Naive thymus-derived CD4-positive, alpha-beta T cell (primary cell): ENCODE measurements at regions not wholly inside any gene's neighbourhood (a gene's known extent, or its start where the extent isn't known, plus 50 kb on each side); places are given as distances from the start of the nearest gene placed in this dataset.

Source experiments
- ATAC-seq: fragments of 150-1000 bp; cut with Tn5 transposase; 2 replicates; pipeline ENCODE4 v1.10.0; 2021; ENCODE audit warnings: mild to moderate bottlenecking, moderate library complexity
- CTCF ChIA-PET: fragments of 350-600 bp; sonication (Branson Sonifier 250); formaldehyde crosslinking; loops from one replicate; lab custom pipeline; 2021; ENCODE audit warnings: antibody characterized with exemption; lab: Charles Lee
- POLR2A ChIA-PET: fragments of 350-600 bp; sonication (Branson Sonifier 250); formaldehyde crosslinking; loops from one replicate; lab custom pipeline; 2021; ENCODE audit warnings: antibody characterized with exemption, inconsistent platforms; lab: Charles Lee
- DNase-seq, 9 donors: peaks; one replicate each; pipeline versions ENCODE4 v3.0.0 to v3.0.0-alpha.2; 2020 to 2022; ENCODE audit warnings: mixed read lengths in 1 of 9
- H3K27ac ChIP-seq: one replicate; pipeline ENCODE4 v1.7.0; 2013; ENCODE audit warnings: mild to moderate bottlenecking, low read depth, low read length, moderate library complexity
- H3K27me3 ChIP-seq, 2 donors: one replicate each; pipeline ENCODE4 v1.7.0; 2013; ENCODE audit warnings: low read length in 2 of 2, mild to moderate bottlenecking in 2 of 2, moderate library complexity in 2 of 2; ENCODE audit not compliant: control insufficient read depth in 2 of 2, insufficient read depth in 2 of 2
- H3K36me3 ChIP-seq, 3 experiments: 1 replicate in 2 of 3; 2 replicates in 1 of 3; pipeline ENCODE4 v1.7.0; 2013; ENCODE audit warnings: low read length in 3 of 3, mild to moderate bottlenecking in 3 of 3, moderate library complexity in 1 of 3; ENCODE audit not compliant: insufficient read depth in 3 of 3, control insufficient read depth in 2 of 3
- H3K4me1 ChIP-seq, 2 donors: one replicate each; pipeline ENCODE4 v1.7.0; 2013; ENCODE audit warnings: low read length in 2 of 2, mild to moderate bottlenecking in 2 of 2, moderate library complexity in 1 of 2; ENCODE audit not compliant: control insufficient read depth in 2 of 2, insufficient read depth in 2 of 2
- H3K4me3 ChIP-seq: 2 replicates; pipeline ENCODE4 v1.7.0; 2013; ENCODE audit warnings: mild to moderate bottlenecking, low read length
- H3K9me3 ChIP-seq, 3 experiments: 1 replicate in 2 of 3; 2 replicates in 1 of 3; pipeline ENCODE4 v1.7.0; 2013; ENCODE audit warnings: low read length in 3 of 3; ENCODE audit not compliant: control insufficient read depth in 2 of 3
- H3K27ac Mint-ChIP-seq, 9 donors: one replicate each; pipeline ENCODE4 v1.8.0; 2020 to 2022; ENCODE audit warnings: mixed read lengths in 9 of 9, mild to moderate bottlenecking in 8 of 9, moderate library complexity in 5 of 9, inconsistent platforms in 2 of 9
- H3K27me3 Mint-ChIP-seq, 5 donors: one replicate each; pipeline ENCODE4 v1.8.0; 2021 to 2022; ENCODE audit warnings: mixed read lengths in 5 of 5, mild to moderate bottlenecking in 1 of 5
- H3K36me3 Mint-ChIP-seq, 5 donors: one replicate each; pipeline ENCODE4 v1.8.0; 2020 to 2022; ENCODE audit warnings: mixed read lengths in 5 of 5, mild to moderate bottlenecking in 3 of 5, inconsistent platforms in 1 of 5
- H3K4me1 Mint-ChIP-seq, 7 donors: one replicate each; pipeline ENCODE4 v1.8.0; 2020 to 2022; ENCODE audit warnings: mixed read lengths in 7 of 7, mild to moderate bottlenecking in 3 of 7, inconsistent platforms in 1 of 7
- H3K4me3 Mint-ChIP-seq, 10 donors: one replicate each; pipeline ENCODE4 v1.8.0; 2020 to 2022; ENCODE audit warnings: mild to moderate bottlenecking in 10 of 10, mixed read lengths in 10 of 10, moderate library complexity in 6 of 10, inconsistent platforms in 2 of 10
- H3K9me3 Mint-ChIP-seq, 11 donors: one replicate each; pipeline ENCODE4 v1.8.0; 2020 to 2022; ENCODE audit warnings: mixed read lengths in 11 of 11, mild to moderate bottlenecking in 4 of 11, inconsistent platforms in 1 of 11, moderate library complexity in 1 of 11
- intact Hi-C, 2 donors: fragments of 100-400 bp; cut with micrococcal nuclease; formaldehyde crosslinking; loops; one replicate each; pipeline ENCODE4 v1.15.1; 2023

DNA sequence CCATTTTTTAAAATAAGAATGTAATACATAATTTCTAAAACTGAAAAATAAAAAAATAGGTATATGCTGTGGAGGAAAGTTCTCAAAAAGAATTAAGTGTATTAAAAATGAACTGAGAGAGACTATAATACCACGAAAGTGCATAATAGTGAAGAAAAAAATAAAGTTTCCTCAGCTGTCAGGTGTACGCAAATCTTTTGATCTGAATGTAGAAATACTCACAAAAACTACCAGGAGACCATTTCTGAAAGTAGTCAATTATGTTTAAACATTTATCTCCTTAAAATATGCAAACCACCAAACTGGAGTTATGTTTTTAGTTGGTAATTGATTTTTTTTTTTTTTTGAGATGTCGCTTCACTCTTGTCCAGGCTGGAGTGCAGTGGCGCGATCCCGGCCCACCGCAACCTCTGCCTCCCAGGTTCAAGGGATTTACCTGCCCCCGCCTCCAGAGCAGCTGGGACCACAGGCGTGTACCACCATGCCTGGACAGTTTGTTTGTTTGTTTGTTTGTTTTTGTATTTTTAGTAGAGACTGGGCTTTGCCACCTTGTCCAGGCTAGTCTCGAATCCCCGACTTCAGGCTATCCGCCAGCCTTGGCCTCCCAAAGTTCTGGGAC, 1169.2 kb upstream of the B3GALT2 start:
- H3K4me1 ChIP-seq: no peaks in the 10 kb centered on the region
- Mint-ChIP-seq H3K4me3 (no peak overlapping the region), H3K4me1 (no peaks in the 10 kb centered on the region), H3K27ac (no peak overlapping the region), H3K27me3 (no peaks in the 10 kb centered on the region), H3K36me3 (no peaks in the 10 kb centered on the region), H3K9me3 (no peaks in the 10 kb centered on the region)
- no peak overlapping the region for H3K4me3 ChIP-seq
- ATAC-seq (no peak), DNase-seq (no peak)
- intact Hi-C loops: no loop called here
- ChIA-PET CTCF (no interaction called here), POLR2A (no interaction called here)
- no peaks in the 10 kb centered on the region for H3K9me3 ChIP-seq
- no peaks in the 10 kb centered on the region for H3K36me3 ChIP-seq
- H3K27me3 ChIP-seq: no peaks in the 10 kb centered on the region
- no peak overlapping the region for H3K27ac ChIP-seq

DNA sequence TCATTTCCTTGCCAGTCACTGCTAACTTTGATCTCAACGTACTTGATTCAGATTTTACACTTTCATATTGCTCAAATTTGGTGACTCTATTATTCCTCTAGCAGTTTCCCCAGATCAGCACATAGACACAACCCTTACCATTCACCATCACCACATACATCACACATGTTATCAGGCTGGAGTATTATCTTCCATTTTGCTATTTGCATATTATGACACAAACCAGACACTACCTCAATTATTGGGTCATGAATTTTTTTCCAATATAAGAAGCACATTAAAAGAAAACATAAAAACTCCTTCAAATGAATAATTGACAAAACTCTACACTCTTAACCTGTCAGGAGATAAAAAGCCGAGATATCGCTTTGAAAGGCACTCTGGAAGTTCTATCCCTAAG, 1166.7 kb upstream of the B3GALT2 start:
- no peaks in the 10 kb centered on the region for H3K4me1 Mint-ChIP-seq
- Histone ChIP-seq H3K27ac (no peak overlapping the region), H3K9me3 (no peaks in the 10 kb centered on the region), H3K36me3 (no peaks in the 10 kb centered on the region), H3K4me3 (no peak overlapping the region), H3K27me3 (no peaks in the 10 kb centered on the region), H3K4me1 (no peaks in the 10 kb centered on the region)
- H3K9me3 Mint-ChIP-seq: peaks cover 0 to 1% (median 0%) of the 10 kb centered on the region in 11 donors
- DNase-seq (no peak), ATAC-seq (no peak)
- H3K27me3 Mint-ChIP-seq: peaks cover 0 to 2% (median 0%) of the 10 kb centered on the region in 5 donors
- ChIA-PET CTCF (no interaction called here), POLR2A (no interaction called here)
- intact Hi-C loops: no loop called here
- H3K36me3 Mint-ChIP-seq: no peaks in the 10 kb centered on the region
- H3K27ac Mint-ChIP-seq: no peak overlapping the region
- H3K4me3 Mint-ChIP-seq: no peak overlapping the region

DNA sequence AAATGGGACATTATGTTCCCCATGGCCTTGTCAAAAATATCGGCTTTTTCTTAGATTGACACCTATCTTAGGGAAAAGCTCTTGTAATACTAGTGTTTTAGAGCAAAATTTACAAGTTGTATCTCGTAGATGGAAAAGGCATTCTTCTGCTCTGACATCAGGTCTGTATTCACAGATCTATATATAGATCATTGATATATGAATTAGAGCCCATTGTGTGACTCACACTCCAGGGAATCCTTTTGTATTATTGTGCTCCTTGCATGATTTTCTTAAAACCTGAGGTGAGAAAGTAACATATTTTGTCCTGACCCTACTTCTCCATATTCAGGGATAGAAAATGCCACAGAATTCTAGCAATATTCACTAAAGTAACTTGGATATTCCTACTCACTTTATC, 1160.8 kb upstream of the B3GALT2 start:
- Mint-ChIP-seq H3K9me3 (peaks cover 0 to 2% (median 0%) of the 10 kb centered on the region in 11 donors), H3K4me3 (no peak overlapping the region), H3K27ac (no peak overlapping the region), H3K36me3 (no peaks in the 10 kb centered on the region), H3K27me3 (peaks cover 0 to 7% (median 0%) of the 10 kb centered on the region in 5 donors), H3K4me1 (no peaks in the 10 kb centered on the region)
- H3K4me1 ChIP-seq: no peaks in the 10 kb centered on the region
- no peaks in the 10 kb centered on the region for H3K36me3 ChIP-seq
- ChIA-PET POLR2A (no interaction called here), CTCF (no interaction called here)
- no peaks in the 10 kb centered on the region for H3K27me3 ChIP-seq
- ATAC-seq (no peak), DNase-seq (no peak)
- no peak overlapping the region for H3K4me3 ChIP-seq
- no peaks in the 10 kb centered on the region for H3K9me3 ChIP-seq
- H3K27ac ChIP-seq: no peak overlapping the region
- intact Hi-C loops: no loop called here

DNA sequence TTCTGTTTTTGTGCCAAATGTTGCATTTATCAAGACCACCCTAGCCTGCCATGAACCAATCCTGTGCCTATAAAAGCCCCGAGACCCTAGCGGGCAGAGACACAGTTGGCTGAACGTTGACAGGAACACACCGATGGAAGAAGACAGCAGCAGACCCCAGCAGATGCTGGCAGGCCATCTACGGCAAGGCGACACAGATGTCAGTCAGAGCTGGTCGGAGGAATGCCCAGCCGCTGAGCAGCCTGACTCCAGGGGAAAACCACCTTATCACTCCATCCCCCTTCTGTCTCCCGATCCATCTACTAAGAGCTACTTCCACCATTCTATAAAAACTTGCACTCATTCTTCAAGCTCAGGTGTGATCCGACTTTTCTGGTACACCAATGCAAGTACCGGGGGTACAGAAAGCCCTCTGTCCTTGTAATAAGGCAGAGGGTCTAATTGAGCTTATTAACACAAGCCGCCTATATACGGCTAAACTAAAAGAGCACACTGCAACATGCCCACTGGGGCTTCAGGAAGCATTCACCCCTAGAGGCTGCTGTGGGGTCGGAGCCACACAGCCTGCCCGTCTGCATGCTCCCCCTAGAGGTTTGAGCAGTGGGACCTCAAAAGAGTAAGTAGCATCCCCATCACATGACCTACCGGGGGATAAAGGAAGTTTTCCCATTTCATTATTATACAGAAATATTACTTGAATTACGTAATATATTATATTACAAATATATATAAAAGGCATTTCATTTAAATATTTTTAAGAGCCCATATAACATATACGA, 1156.3 kb upstream of the B3GALT2 start:
- Mint-ChIP-seq H3K4me3 (no peak overlapping the region), H3K36me3 (no peaks in the 10 kb centered on the region), H3K9me3 (peaks cover 0 to 2% (median 0%) of the 10 kb centered on the region in 11 donors), H3K4me1 (peaks cover 0 to 4% (median 0%) of the 10 kb centered on the region in 7 donors), H3K27ac (no peak overlapping the region), H3K27me3 (peaks cover 0 to under 1% (median 0%) of the 10 kb centered on the region in 5 donors)
- no peaks in the 10 kb centered on the region for H3K9me3 ChIP-seq
- CTCF ChIA-PET: no interaction called here
- no peaks in the 10 kb centered on the region for H3K27me3 ChIP-seq
- DNase-seq (no peak), ATAC-seq (no peak)
- no peak overlapping the region for H3K4me3 ChIP-seq
- H3K27ac ChIP-seq: no peak overlapping the region
- POLR2A ChIA-PET: no interaction called here
- no peaks in the 10 kb centered on the region for H3K36me3 ChIP-seq
- intact Hi-C loops: no loop called here
- H3K4me1 ChIP-seq: no peaks in the 10 kb centered on the region

DNA sequence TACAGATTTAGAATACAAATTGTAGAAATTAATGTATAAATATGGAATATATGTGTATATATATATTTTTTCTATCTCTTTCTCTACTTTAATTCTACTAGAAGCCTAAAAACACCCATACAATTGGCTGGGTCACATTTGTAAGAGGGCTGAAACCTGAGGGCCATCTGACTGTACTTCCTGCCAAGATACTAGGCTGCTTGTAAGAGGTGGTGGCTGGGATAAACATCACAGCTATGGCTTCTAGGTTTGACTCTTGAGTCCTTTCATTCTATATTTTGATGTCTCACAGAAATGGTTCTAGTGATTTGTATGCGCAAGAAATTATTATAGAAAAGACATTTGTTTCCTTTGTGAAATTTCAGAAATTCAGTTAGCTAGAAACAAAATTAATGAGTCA, 1155.2 kb upstream of the B3GALT2 start:
- Mint-ChIP-seq H3K4me1 (peaks cover 0 to 4% (median 0%) of the 10 kb centered on the region in 7 donors), H3K4me3 (no peak overlapping the region), H3K27ac (no peak overlapping the region), H3K9me3 (peaks cover 0 to 2% (median 0%) of the 10 kb centered on the region in 11 donors), H3K36me3 (no peaks in the 10 kb centered on the region), H3K27me3 (no peaks in the 10 kb centered on the region)
- ATAC-seq (no peak), DNase-seq (no peak)
- H3K9me3 ChIP-seq: no peaks in the 10 kb centered on the region
- POLR2A ChIA-PET: no interaction called here
- CTCF ChIA-PET: no interaction called here
- H3K27me3 ChIP-seq: no peaks in the 10 kb centered on the region
- no peak overlapping the region for H3K4me3 ChIP-seq
- no peak overlapping the region for H3K27ac ChIP-seq
- no peaks in the 10 kb centered on the region for H3K4me1 ChIP-seq
- intact Hi-C loops: no loop called here
- H3K36me3 ChIP-seq: no peaks in the 10 kb centered on the region

DNA sequence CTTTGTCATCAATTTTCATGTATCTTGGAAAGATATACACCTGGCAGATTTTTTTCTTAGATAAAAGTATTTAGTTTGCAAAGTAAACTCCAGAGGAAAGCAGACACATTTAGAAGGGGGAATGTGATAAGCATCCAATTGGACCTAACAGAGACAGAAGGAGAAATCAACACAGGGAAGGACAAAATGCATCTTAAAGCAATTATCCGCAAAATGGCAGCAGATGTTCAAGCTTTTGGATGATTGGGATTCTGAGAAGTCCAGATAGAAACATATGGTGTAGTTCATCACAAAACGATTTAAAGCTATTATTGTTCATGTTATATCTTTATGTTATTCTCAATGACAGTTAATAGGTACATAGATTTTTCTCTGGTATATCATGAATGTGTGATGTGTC, 1153.1 kb upstream of the B3GALT2 start:
- no peak for ATAC-seq
- POLR2A ChIA-PET: no interaction called here
- H3K9me3 ChIP-seq: no peaks in the 10 kb centered on the region
- H3K4me1 ChIP-seq: no peaks in the 10 kb centered on the region
- intact Hi-C loops: no loop called here
- no peaks in the 10 kb centered on the region for H3K27me3 ChIP-seq
- Mint-ChIP-seq H3K27ac (no peak overlapping the region), H3K36me3 (no peaks in the 10 kb centered on the region), H3K4me3 (no peak overlapping the region), H3K27me3 (no peaks in the 10 kb centered on the region), H3K9me3 (peaks cover 0 to 2% (median 0%) of the 10 kb centered on the region in 11 donors), H3K4me1 (peaks cover 0 to 4% (median 0%) of the 10 kb centered on the region in 7 donors)
- CTCF ChIA-PET: no interaction called here
- H3K27ac ChIP-seq: no peak overlapping the region
- H3K4me3 ChIP-seq: no peak overlapping the region
- DNase-seq: no peak
- H3K36me3 ChIP-seq: no peaks in the 10 kb centered on the region
